ENCODE measurements at regions not wholly inside any gene's neighbourhood (a gene's known extent, or its start where the extent isn't known, plus 50 kb on each side); places are given as distances from the start of the nearest gene placed in this dataset.

DNA sequence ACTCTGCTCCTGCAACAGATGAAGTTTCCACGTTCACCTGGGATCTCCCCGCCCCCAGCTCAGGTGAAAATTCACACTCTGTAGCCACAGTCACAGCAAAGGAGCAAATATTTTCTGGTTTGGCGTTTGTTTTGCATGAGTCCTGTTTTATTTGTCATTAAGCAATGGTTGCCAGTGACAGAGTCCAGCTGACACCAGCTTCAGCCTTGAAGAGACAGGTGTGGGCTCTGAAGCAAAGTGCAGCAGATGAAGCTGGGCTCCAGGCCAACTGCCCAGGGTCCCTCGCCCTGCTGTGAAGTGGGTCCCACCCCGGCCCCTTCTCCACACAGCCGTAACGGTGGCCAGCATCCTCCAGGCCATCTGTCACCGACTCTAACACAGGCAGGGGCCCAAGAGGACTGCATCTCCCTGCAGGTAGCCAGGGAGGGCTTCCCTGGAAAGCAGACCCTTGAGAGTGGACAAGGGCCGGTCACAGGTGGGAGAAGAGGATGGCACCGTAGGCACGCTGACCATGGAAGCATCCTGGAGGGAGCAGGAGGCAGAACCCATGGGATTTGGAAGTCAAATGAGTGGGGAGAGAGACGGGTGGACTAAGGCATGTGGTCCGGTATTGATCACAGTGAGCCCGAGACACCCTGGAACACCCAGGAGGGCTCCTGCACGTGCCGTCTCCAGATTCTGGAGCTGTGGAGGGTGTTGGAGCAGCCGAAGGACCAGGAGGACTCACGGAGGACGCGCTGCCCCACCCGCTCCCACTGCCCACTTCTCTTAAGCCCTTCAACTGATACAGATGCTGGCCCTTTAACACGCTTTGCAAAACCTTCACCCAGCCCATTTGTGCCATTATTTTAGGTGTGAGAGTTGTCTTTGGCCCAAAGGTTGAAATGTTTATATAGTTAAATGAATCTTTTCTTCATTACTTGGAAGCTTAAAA, 294.5 kb downstream of the BRD1 start:
- no peak for DNase-seq (ENCODE audit: low read depth in 2 of 3, low spot score in 2 of 3)

DNA sequence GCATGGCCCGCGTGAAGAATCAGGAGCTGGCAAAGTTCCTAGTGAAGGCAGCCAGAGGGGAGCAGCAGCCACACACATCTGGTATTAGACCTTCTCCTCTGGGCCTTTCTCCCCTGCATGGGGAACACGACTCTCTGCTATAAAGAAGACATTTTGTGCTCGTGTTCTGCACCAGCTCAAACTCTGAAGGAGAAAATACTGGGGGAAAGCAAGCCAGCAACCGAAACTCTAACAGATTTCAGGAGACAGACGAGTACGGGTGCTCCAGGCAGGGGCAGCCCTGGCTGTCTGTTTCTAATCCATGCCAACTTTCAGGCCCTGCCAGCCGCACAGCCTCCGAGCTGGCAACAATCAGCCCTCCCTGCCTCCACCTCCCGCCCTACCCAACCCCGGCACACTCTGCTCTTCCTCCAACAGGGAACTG, 296.3 kb downstream of the BRD1 start:
- no peak for DNase-seq (ENCODE audit: low read depth in 2 of 3, low spot score in 2 of 3)

DNA sequence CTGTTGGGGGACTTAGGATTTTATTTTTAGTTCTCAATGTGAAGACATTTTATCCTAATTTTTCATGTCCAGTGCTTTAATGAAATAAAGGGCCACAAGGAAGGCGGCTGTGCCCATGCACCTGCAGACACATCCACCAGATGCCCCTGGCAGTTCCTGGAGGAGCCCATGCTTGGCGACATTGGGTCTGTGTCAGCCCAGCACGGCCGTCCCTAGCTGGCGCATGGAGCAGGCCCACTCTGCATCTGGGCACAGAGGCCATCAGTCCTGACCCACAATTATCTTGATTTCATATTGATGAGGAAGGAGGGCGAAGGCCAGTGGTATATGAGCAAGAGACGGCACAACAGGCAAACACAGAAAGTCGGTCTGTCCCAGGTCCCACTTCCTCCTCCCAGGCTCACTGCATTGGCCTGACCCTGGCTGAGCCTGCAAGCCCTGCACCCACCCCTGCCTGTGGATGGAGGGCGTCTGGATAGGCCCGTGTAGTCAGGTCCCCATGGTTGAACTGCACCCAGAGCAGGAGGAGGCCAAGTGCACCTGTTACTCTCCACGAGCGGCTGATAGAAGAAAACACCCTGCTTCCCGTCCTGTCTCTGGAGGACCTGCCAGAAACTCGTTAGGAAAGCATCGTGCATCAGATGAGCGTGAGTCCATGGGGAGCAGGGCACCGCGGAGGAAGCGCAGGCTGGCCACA, 296.9 kb downstream of the BRD1 start:
- no peak for DNase-seq (ENCODE audit: low read depth in 2 of 3, low spot score in 2 of 3)

DNA sequence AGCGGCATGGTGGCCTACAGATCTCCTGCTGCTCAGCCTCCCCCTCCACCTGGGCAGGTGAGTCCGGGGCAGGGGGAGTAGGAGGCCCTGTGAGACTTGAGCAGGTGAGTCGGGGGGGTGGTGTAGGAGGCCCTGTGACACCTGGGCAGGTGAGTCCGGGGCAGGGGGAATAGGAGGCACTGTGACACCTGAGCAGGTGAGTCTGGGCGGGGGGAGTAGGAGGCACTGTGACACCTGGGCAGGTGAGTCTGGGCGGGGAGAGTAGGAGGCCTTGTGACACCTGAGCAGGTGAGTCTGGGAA, 299.3 kb downstream of the BRD1 start:
- no peak for DNase-seq (ENCODE audit: low read depth in 2 of 3, low spot score in 2 of 3)

DNA sequence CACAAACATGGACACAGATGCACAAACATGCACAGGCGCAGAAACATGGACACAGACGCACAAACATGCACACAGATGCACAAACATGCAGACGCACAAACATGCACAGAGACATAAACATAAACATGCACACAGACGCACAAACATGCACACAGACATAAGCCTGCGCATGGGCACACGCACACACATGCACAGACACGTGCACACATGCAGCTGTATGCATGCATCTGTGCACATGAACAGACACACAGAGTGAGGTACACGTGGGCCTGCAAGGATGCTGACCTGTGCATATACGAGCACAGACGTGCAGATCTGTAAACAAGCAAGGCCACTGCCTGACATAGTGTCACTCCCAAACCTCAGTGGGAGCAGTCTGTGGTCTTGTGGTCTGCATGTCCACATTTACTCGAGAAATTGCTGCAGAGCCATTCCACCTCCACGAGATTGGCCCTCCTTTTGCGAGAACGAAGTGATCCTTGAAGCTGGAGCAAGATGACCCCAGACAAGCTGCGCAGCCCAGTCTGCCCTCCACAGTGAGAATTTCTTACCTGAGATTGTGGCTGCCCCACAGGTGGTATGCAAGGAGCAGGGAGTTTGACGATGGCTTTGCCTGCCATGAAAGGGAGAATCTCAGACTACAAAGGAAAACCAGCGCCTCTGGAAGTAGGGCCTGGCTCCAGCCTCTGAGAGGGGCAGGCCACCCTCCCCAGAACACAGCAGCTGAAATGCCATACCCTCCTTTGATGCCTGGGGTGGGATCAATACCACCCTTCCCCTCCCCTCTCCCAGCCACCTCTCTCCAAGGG, 299.9 kb downstream of the BRD1 start:
- DNase-seq (ENCODE audit: low read depth in 2 of 3, low spot score in 2 of 3), result no peak

DNA sequence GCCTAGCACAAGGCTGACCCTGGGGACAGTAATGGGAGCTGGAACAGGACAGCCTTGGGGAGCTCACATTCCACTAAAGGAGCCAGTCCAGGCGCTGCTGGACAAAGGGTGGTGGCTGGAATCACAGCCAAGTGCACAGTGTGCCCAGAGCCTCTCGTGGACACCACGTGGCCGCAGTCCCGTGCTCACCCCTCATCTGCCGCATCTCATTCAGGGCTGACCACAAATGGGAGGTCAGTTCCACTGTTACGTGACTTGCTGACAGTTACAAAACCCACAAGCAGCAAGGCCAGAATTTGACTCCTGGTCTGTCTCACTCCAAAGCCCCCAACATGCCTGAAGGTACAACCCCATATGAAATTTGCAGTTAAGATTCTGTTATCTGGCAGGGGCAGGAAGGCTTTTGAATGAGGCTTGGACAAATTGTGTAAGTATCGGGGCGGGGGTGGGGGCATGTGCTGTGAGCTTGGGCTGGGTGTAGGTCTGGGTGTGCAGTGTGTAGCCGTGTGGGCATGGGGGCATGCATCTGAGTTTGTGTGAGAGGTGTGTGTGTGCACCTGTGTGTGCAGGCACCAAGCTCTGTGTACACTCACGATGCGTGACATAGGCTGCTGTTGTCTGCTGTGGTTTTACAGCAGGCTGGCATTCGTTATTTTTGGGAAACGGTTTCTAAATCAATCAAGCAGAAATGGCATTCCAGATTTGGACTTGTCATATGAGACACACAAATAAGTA, 301.7 kb downstream of the BRD1 start:
- DNase-seq (ENCODE audit: low read depth in 2 of 3, low spot score in 2 of 3), result no peak

DNA sequence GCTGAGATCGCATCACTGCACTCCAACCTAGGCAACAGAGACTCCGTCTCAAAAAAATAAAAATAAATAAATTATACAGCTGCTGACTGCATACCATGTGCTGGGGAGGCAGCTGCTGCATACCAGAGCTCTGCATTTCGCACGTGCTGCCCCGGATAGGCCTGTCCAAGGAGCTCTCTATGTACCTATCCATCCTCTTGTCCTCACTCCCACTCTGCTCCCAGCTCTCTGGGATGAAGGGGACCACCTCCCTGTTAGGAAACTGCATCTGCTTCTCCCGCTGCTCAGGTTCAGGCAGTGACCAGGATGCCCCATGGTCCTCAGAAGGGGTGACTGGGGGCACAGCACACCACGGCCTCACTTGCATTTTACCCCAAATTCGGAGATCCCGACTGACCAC, 302.3 kb downstream of the BRD1 start:
- DNase-seq (ENCODE audit: low read depth in 2 of 3, low spot score in 2 of 3), result no peak

DNA sequence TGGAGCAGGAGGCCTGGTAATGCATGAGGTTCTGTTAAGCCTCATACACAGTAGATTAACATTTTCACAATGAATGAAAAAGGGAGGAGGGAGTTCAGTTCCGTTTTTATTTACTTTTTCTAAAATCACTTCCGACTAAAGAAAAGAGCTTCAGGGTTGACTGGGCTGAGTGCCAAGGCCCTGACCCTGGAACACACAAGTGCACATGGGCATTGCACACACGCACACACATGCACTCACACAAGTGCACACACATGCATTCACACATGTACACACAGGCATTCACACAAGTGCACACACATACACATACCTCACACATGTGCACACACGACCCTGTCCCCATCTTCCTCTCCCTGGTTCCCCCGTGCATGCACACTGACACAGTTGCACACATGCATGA, 303.3 kb downstream of the BRD1 start:
- DNase-seq (ENCODE audit: low read depth in 2 of 3, low spot score in 2 of 3), result no peak

DNA sequence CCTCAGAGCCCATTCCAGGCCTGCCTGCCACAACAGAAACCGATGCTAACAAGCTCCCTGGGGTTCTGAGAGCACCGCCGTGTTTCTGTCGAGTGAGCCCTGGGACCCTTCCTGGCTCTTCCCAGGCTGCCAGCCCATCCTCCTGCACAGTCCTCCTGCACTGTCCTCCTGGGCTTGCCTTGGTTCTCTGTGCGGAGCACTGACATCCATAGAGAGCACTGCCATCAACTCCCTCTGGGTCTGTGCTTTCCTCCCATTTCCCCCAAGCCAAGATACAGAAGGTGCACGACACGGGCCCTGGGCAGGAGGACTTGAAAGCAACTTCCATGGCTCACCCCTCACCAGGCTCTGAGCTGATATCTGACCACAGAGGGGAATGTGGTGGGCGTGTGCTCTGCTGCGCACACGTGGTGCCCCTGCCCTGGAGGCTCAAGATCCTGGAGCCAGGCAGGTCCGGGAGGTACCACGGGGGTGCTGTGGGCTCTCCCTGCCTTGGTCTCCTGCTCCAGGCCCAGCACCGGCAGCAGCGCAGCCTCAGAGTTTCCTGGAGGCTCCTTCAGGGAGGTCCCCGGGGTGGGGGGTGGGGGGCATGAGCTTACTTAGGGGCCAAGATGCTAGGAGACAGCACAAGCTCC, 304.2 kb downstream of the BRD1 start:
- no peak for DNase-seq (ENCODE audit: low read depth in 2 of 3, low spot score in 2 of 3)

DNA sequence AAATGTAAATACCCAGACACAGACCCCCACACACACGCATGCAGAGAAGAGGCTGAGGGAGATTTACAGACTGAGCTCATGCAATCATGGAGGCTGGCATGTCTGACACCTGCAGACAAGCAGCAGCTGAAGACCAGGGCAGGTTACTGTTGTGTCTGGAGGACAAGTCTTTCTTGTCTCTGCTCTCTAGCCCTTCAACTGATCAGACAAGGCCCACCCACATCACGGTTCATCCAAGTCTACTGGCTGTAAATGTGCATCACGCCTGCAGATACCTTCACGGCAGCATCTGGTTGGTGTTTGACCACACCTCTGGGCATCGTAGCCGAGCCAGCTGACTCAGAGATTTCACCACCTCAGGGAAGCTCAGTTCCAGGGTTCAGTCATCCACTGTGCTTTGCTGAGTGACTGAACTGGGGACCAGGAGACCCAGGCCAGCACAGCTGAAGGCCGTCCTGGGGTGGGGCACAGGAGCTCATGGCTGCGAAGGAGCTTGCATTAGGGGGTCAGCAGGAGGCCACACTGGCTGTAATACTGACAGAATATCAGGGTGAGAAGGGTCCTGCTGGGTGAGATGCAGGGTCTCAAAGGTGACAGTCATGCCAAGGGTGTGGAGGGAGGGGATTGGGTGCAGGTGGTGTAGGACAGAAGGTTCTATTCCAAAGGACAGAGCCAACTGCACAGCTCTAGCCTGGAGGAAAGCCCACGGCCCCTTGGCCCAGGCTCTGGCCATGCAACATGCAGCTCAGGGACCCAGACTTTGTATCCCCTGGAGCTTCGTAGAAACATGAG, 304.9 kb downstream of the BRD1 start:
- DNase-seq (ENCODE audit: low read depth in 2 of 3, low spot score in 2 of 3), result no peak

DNA sequence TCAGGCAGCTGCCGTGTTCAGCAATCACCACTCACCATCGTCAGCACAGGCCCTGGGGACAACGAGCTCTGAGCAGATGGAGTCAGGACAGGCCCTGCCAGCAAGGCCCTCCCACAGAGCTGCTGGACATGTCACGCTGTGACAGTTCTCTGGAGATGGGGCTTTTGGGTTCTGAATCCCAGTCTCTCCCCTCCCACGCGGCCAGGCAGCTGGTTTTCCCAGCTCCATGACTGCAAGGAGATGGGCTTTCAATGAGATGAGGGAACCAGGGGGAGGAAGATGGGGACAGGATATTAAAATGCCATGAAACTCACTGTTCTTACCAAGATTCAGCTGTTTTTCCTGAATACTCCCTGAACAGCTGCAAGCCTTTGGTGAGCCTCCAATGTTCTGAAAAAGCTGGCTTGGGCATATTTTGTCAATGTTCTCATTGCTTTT, 305.9 kb downstream of the BRD1 start:
- no peak for DNase-seq (ENCODE audit: low read depth in 2 of 3, low spot score in 2 of 3)

DNA sequence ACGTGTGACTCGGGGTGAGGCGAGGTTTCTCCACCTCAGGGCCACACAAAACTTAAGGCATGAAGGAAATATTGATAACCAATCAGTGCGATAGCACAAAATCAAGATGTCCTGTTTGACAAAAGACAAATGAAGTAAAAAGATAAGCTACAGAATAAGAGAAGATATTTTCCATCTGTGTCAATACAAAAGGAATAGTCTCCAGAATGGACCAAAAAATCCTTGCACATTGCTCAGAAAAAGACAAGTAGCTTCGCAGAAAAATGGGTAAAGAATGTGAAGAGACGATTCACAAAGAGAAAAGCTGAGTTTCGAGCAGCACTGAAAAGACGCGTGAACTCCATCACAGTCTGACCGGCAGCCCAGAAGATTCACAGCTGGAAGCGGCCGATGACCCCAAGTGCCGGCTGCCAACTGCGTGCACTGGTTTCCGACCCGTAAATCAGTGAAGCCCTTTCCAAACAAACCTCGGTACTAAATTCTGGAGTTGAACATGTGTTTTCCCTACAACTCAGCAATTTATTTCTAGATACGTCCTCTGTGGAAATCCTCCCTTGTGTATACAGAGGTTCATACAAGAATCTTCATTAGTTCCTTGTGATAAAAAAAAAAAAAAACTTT, 308.4 kb downstream of the BRD1 start:
- DNase-seq (ENCODE audit: low read depth in 2 of 3, low spot score in 2 of 3), result no peak

DNA sequence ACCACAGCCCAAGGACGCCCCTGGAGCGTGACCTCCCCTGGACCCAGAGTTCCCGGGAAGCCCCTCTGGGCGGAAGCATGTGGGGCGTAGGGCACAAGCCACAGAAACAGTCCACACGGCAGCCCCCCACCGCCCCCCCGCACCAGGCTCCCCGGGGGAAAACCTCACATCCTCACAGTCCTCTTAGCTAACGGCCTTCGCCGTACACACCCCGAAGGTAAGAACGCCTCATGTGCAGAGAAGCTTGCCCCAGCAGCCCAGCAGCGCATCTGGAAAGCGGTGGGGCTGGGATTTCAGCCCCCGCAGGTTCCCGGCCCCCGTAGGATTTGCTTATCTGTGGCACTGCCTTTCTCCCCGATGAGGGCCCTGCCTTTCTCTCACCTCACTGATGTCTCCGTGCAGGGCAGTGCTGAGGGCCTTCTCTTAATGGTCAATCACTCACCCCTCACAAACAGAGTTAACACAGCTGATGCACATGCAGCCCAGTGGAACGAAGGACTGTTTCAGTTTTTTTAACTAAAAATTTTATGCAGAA, 309.2 kb downstream of the BRD1 start:
- DNase-seq (ENCODE audit: low read depth in 2 of 3, low spot score in 2 of 3), result no peak

DNA sequence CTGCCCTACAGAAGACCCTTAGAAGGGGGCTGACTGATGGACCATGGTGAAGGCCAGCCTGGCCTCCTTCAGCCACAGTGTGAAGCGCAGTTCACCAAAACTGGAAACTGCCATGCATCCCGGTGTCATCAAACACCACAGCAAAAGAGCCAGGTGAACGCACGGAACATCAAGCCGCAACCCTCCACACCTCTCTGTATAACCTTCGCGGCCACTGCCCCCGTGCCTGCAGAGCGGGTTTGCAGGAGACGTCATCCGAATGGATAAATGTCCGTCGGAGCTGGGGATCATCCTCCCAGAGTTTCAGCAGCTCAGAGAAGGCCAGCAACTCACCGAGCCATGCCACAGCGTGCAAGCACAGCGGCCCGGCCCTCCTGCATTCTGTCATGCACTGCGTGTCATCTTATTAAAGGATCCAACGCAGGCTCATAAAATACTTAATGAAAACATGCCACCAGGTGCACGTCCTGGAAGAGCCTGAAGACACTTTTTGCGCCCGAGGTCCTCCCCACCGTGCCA, 309.9 kb downstream of the BRD1 start:
- no peak for DNase-seq (ENCODE audit: low read depth in 2 of 3, low spot score in 2 of 3)

DNA sequence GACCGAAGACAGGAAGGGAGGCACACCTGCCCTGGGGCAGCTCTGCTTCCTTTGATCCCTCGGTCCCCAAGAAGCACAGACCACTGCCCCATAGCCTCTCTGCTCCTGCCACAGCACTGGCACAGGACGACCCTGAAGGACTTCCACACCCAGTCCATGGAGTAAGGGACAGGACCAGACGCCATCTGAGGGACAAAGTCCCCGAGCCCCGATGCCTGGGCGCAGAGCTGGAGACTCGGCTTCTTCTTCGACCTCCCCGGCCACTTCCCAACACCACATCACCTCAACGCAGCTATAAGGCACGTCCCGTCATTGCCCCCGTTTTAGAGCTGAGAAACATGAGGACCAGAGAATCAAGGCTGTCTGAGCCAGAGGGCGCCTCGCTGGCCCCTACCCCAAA, 310.5 kb downstream of the BRD1 start:
- DNase-seq (ENCODE audit: low read depth in 2 of 3, low spot score in 2 of 3), result no peak

DNA sequence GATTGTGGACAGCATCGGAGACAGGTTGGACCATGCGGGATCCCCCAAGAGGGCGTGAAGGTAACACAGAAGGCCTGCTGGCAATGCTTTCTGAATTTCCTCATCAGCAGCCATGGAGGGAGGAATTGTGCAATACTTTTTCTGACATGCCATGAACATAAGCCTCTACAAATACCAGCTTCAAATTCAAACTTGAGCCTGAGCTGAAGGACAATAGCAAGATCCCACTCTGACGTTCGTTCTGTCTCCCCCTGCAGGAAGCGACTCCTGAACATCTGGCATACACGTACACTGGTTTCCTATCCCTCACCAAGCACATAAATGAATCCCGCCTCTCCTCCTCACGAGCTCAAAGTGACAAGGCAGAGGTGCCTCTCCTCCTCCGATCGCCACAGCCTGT, 312.2 kb downstream of the BRD1 start:
- DNase-seq (ENCODE audit: low read depth in 2 of 3, low spot score in 2 of 3), result no peak

DNA sequence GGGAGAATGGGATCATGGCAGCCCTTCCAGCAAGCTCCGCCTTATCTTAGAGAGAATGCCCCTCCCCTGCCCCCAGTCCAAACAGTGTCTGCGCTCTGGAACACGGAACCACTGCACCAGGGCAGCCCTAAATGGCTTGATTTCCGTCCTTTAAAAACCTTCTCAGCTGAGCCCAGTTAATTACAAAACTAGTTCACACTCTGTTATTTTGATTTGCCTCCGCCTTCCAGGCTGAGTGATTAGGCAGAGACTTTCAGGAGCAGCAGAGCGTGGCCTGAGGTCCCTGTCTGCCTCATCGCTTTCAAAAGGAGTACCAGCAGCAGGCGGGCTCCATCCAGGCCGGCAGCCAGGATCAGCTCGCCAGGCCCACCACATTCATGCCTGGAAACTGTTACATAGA, 313.0 kb downstream of the BRD1 start:
- DNase-seq (ENCODE audit: low read depth in 2 of 3, low spot score in 2 of 3), result no peak

DNA sequence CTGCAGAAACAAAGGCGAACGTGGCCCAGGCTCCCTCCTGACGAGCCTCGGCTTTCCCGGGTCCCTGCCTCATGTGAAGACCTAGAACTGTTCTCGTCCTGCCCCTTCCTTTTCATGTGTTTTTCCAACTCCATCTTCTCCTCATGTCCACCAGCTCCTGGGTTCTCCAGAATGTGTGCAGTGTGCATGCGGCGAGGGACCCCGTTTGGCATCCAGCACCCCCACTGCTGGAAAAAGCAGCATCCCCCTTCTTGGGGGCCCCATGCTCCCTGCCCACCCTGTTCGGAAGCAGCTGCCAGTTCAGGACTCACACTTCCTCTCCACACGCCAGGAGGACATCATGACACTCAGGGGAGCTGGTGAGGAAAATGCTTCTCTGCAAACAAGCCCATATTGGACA, 313.5 kb downstream of the BRD1 start:
- no peak for DNase-seq (ENCODE audit: low read depth in 2 of 3, low spot score in 2 of 3)

DNA sequence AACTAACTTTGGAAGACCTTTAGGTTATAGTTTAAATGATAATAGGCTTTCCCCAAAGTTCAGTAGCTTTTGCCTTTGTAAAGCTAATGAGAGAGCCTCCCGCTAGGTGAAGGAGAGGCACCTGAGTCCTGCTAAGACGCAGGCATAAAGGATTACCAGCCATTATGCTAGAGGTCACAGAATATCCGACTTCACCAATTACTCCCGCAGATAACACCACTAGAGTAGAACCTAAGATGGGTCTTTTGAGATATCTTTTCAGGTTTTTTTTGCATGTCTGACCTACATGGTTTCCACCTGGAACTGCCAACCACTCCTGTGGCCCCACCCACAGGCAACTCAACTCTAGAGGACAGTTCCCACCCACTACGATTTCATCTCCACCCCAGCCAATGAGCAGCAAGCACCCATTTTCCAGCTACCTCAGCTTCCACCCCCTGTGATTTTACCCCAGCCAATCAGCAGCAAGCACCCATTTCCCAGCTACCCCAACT, 314.3 kb downstream of the BRD1 start:
- DNase-seq (ENCODE audit: low read depth in 2 of 3, low spot score in 2 of 3), result no peak

Data from activated CD8-positive, alpha-beta memory T cell treated with anti-CD3 and anti-CD28 coated beads for 48 hours (primary cell).